ENCODE measurements at regions not wholly inside any gene's neighbourhood (a gene's known extent, or its start where the extent isn't known, plus 50 kb on each side); places are given as distances from the start of the nearest gene placed in this dataset.
"Not testable (repeated sequence)": the region's sequence is repeated elsewhere in the genome, so short reads cannot be mapped to it uniquely, and the experiment has no call there.

DNA sequence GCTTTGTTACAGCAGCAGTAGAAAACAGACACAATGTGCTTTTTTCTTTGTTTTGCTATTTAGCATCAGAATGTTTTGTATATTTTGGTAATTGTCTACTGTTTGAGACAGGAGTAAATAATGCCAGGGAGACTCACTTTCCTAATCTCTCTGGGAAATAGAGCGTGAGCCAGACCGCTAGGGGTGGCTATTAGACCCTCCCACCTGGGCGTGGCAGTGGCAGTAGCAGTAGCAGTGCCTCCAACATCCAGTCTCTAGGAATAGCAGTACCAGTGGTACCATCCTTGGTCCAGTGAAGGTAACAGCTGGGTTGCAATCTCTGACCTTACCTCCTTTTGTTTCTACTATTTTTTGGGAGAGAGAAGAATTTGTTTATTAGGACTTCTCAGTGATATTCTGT lies 165.7 kb upstream of the MAGI2 start:
- no peak for DNase-seq

DNA sequence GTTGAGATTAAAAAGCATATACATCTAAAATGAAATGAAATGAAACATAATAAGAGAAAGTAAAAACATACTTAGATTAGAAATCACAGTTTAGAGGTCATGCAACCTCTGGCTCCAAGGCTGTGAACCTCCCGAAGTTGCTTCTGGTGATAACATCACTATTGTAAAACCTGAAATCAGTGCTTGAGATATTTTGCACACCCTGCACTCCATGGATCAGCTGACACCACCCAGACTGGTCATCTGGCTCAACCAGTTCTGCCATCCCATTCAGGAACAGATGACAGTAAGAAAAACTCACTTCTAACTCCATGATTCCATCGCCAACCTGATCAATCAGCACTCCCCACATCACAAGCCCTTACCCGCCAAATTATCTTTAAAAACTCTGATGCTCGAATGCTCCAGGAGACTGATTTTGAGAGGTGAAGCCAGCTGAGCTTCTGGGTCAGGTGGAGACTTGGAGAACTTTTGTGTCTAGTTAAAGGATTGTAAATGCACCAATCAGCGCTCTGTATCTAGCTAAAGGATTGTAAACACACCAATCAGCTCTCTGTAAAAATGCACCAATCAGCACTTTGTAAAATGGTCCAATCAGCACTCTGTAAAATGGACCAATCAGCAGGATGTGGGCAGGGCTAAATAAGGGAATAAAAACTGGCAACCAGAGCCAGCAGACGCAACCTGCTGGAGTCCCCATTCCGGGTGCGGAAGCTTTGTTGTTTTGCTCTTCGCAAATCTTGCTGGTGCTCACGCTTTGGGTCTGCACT lies 162.6 kb upstream of the MAGI2 start:
- DNase-seq, result no peak

DNA sequence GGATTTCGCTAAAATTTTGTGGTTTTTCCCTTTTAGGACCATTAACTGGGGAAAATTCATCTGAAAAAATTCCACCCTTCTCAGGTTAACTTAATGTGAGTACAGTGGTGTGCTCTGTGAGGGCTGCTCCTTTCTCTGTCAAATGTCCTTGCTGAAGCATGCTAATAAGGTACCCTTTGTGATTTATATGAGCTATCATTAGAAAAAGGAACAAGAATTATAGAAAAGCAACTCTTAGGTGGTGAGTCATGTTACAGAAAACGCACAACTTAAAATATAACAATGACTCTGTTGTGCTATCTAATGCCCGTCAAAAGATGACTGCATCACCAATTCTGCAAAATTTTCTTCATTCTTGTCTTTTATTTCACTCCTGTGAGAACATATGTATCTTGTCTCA lies 162.0 kb upstream of the MAGI2 start:
- DNase-seq, result no peak

DNA sequence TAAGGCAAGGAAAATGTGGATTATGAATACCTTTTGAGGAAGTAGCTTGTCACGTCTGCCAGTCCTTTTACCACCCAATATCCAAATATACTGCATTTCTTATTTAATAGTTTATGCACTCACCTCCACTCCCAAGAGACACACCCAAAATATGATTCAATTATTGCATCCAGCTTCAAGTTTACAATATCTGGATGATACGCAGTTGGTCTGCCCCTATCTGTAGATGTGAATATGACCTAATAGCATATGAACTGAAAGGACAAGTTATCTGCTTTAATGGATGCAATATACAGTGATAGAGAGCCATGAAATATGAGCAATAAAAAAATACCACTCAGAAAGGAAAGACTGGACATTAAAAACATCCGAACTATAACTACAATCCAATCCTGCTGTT lies 159.4 kb upstream of the MAGI2 start:
- DNase-seq, result no peak

DNA sequence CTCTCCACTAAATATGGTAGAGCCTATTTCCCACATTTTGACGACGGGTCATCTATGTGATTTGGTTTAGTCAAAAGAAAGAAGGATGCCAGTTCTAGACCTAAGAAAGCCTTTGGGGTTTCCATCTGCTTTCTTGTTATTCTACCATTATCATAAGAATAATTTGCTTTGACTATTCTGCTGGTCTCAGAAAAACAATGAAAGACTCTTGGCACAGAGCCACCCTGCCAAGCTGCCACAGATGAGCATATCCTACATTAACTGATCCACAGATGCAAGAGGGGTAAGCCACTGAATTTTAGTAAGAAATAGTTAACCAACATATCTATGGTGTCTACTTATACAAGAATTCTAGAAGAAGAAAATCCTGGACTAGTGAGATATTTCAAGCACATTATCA lies 158.6 kb upstream of the MAGI2 start:
- DNase-seq, result no peak

DNA sequence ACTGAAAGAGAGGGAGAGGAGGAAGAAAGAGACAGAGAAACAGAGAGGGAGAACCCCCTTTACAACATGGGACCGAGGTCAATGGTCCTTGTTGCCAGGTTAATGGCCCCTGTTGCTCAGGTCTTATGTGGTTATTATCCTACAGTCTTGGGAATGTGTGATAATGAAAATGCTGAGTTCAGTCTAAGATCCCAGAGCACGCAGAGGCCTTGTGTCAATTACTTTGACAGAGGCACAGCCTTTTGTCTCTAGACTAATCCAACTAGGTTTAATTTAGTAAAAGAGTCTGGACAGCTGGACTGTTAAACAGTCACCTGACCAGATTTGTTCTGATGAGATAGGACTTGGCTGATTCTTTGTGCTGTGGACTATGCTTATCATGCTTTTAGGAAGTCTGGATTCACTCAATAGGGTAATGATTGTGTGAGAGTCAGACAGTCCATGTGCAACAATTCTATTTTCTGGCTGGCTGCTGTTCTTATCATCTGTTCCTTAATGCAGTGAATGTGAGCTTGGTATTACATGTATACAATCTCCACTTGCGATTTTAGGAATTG lies 157.4 kb upstream of the MAGI2 start:
- no peak for DNase-seq

DNA sequence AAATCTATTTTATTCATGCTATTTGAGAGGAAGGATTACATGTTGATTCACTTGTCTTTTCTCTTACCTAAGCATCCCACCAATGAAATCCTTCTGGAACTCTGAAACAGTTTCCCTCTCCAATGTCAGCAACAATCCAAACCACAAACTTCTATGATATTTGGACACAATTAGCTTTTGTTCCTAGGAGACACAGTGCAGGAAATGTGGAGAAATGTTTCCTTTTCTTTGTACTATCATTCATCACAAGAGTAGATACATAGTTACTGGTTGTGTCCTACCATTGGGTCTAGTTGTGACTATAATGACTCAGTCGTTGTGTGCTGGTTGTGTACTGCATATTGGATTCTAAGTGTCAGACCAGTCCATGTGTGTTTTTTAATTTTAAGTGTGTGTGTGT lies 156.8 kb upstream of the MAGI2 start:
- no peak for DNase-seq

DNA sequence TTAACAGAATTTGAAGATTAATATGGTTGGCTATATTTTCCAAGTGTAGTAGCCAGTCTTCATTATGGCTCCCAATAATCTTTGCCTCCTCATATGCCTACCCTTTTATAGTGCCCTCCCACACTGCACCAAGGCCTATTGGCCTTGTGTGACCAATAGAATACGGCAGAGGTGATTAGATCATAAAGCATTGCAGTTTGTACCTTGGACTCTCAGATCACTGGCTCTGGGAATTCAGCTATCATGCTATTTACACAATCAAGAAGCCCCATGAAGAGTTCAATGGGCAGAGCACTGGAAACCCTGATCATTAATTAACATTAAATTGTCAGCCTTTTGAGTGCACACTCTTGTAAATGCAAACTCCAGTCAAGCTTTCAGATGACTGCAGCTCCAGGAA lies 154.5 kb upstream of the MAGI2 start:
- no peak for DNase-seq

DNA sequence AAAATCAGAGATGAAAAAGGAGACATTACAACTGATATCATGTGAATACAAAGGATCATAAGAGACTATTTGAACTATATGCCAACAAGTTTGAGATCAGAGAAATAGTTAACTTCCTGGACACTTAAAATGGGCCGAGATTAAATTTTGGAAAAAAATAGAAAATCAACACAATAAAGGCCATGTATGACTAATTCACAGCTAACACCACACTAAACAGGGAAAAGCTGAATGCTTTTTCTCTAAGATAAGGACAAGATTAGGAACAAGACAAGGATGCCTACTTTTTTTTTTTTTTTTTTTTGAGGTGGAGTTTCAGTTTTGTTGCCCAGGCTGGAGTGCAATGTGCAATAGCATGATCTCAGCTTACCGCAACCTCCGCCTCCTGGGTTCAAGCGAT lies 151.4 kb upstream of the MAGI2 start:
- DNase-seq, result no peak

DNA sequence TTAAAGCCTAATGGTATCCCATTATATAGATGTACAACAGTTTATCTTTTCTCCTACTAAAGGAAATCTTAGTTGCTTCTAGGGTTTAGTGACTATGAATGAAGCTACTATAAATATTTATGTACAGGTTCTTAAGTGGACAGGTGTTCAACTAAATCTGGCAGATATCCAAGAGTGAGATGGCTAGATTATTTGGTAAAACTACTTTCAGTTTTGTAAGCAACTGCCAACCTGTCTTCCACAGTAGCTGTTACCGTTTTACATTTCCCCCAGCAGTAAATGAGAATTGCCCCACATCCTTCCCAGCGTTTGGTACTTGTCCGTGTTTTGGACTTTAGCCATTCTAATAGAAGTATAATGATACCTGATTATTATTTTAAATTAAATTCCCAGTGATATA lies 144.9 kb upstream of the MAGI2 start:
- no peak for DNase-seq

DNA sequence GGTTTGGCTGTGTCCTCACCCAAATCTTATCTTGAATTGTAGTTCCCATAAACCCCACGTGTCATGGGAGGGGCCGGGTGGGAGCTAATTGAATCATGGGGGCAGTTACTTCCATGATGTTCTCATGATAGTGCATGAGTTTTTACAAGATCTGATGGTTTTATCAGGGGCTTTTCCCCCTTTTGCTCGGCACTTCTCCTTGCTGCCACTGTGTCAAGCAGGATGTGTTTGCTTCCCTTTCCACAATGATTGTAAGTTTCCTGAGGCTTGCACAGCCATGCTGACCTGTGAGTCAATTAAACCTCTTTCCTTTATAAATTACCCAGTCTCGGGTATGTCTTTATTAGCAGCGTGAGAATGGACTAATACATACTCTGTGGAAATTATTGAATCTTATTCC lies 141.2 kb upstream of the MAGI2 start:
- DNase-seq, result not testable (repeated sequence)

DNA sequence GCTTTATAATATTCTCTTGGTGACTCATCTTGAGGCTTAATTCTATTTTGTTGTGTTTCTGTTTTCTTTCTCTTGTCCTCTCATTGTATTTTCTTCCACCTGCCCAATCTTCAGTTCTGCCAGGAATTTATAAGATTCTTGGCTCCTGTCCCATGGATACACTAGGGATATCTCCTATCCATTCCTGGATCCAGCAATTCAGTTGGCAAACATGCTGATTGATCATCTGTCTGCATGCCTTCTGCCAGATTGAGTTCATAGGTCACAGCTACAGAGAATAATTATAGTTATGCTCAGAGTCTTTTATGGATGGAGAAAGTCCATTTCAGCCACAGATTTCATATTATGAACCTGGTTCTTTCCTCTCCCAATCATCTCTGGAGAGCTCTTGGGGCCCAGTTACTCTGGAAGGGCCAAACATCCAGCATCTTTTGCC lies 140.4 kb upstream of the MAGI2 start:
- DNase-seq, result no peak

DNA sequence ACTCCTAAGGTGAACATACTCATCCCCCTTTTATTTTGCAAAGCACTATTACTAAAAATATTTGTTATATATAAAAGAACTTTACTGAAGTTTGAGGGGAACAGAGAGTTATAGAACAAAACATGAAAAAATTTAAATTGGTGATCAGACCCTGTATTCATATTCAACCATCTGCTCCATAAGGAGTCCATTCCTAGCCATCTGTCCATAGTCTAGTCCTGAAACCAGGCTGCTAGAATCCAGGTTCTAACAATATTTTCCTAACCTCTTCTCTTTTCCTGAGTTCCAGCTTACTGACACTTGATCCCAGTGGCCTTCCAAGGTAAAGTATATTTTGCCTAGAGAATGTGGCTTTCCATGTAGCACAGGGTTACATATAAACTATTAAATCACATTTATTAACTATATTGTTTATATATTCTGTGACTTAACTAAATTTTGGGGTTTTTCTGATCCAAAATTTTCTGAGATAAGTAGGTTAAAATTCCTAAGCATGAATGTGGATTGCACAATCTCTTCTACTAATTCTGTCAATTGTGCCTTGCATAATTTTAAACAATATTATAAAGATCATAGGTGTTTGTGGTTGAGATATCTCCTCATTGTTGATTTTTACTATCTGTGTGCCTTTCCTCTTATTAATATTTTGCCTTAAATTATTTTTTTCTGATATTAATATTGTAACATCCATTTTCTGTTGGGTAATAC lies 137.6 kb upstream of the MAGI2 start:
- DNase-seq, result no peak

DNA sequence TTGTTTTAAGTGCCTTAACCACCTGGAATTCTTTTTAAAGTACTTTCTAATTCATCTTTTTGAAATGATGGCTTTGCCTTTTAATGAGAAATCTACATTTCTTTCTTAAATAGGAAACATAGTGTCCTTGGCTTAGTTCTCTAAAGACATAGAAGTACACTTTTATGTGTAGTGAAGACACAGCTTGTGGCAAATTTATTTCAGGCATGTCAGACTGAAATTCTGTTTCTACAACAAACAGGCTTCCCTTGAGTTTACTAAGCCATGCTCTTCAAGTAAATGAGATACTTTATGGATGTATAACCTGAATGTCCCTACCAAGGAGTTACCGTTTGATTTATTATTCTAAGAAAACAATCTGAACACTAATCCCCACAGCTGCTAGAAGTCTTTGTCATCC lies 136.9 kb upstream of the MAGI2 start:
- DNase-seq, result no peak

DNA sequence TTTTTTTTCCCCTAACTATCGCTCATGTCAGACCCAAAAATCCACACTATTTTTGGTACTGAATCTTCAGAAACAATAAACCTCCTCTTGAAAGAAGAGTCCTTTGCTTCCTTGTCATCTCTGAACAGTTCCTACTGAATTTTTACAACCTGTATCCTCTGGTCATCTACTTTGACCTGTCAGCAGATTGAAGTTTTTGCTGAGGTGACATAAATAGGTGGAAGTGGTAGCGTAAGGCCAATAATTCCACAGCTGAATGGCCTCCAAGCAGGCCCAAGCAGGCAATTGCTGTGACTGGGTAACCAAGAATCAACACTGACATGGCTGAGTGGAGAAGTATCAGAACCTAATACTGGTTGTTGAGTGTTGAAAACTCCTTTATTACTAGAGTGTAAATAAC lies 117.4 kb upstream of the MAGI2 start:
- DNase-seq, result no peak

DNA sequence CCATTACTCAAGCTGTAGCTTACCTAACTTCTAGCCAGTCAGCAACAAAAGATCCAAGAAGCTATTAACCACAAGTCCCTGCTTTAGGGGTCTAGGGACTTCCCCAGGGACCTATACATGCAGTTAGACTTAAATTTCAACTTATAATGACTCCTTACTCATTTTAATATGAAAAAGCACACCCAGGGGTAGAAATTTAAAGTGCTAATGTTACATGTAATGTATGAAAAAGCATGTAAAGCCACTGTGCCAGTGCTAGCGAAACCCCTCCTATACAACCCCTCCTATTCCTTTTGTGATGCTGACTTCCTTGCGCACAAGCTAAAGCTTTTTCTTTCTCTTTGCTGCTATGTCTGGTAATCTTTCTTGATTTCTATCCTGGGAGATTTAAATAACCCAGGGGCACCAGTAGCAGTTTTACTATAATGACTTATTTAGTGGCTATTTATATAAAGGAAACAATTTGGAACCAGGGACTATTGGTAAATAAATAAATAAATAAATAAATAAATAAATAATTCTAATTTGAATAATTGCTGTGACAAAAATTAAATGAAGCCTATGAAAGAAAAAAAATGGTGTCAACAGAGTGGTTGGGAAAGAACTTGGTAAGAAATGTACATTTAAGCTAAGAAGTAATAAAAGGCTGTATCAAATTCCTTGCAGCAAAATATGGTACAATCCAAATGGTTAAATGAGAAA lies 110.5 kb upstream of the MAGI2 start:
- no peak for DNase-seq

DNA sequence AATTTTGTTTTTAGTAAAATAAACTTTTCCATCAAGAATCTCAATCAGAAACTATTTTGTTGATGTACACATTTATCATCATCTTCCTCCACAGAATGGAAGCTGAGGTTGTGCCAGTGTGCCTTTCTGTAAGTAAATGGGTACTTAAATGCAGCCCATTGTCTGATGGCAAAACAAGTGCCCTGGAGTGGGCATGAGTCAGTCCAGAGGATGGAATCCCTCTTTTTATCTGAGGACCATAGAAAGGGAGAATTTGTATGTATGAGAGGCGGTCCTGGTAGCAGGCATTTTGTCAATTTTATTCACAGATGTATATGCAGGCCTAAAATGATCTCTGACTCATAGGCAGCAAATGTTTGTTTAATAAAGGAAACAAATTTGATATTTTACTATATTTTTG lies 102.1 kb upstream of the MAGI2 start:
- no peak for DNase-seq

DNA sequence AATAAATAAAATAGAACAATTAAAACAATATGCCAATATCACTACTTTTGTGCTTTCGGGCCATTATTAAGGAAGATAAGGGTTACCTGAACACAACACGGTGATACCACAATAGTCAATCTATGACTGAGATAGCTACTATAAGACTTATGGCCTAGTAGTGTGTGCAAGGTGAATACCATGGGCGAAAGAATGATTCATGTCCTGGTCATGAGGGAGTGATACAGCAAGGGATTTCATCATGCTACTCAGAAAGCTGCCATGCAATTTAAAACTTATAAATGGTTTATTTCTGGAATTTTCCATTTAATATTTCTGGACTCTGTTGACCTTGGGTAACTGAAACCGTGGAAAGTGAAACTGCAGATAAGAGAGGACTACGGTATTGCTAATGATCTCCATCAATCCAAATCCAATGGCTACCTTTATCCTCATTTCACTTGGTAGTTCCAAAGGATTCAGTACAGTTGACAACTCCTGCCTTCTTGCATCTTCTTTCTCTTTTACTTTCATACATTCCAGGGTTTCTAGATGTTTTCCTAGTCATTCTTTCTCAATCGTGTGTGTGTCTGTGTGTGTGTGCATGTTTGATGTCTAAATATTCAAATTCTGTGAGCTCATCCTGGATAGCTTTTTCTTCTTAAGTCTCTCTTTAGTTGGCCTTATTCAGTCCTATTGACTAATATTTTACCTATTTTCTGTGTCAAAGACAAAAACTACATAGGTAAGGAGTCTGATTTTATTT lies 100.5 kb upstream of the MAGI2 start:
- DNase-seq, result no peak

DNA sequence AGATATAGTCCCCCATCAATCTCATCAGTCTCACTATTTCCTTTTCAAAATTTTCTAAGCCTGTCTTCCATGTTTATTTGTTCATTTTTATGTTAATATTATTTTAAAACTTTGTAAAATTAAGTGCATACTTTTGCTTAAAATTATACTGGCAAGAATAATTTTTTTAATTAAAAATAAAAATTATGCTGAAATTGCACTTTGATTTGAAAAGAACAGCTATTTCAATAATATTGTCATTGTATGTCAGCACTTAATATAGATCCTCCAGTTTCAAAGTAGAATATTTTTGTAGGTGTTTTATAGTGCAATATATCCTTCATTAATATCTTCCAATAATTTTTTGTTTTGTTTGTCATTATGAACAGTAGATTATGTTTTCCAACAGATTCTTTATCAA lies 99.0 kb upstream of the MAGI2 start:
- no peak for DNase-seq

DNA sequence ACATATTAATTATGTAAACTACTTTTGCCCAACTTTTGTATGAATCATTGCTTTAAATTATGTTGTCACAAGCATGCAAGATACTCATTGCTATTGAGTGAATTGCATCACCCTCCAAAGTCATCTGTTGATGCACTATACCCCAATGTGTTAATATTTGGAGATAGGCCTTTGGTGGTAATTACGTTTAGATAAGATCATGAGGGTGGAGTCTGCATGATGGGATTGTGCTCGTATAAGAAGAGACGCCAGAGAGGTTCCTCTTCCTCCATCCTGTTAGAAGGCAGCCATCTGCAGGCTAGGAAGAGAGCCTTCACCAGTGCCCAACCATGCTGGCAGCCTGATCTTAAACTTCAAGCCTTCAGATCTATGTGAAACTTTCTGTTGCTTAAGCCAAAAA lies 95.3 kb upstream of the MAGI2 start:
- no peak for DNase-seq

DNA sequence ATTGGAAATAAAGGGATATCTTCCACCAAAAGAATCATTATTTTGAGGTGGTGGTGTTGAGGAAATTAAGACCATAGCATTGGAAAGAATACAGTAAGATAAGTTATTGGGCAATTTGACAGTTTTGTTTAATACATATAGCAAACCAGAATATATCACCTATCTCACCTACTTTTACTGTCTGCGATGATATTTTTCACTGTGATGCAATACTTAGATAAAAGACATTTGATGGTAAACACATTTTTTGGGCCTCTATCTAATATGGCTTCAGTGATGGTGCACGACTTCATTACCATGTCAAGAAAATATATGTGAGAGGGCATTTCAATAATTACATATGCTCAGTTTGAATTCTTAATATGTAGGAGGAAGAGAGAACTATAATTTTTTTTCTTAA lies 93.7 kb upstream of the MAGI2 start:
- DNase-seq, result no peak

DNA sequence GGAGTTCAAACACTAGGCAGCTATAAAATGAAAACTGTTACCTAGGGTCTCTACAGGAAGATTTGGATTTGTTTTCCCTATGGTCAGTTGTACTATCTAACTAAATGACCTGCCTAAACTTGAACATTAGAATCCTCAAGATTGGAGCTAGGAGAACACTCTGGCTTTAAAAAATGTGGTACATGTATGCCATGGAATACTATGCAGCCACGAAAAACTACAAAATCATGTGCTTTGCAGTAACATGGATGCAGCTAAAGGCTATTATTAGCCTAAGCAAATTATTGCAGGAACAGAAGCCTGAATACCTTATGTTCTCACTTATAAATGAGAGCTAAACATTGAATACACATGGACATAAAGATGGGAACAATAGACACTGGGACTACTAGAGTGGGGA lies 87.1 kb upstream of the MAGI2 start:
- DNase-seq, result no peak

DNA sequence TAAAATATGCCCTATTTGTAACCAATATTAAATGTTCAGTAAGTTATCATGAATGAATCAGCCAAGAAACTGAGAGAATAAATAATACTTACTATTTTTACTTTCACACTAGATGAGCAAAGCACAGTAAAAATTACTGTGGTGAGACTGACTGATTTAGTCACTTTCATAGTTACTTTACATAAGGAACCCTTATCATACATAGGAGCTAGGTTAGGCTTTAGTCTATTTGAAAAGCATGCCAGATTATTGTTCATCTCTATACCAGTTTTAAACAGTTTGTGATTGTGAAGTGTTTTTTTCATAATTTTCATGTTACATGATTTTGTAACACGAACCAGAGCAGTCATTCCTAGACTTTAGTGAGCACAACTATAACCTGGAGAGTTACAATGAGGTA lies 80.7 kb upstream of the MAGI2 start:
- no peak for DNase-seq
